ENCODE measurements at regions not wholly inside any gene's neighbourhood (a gene's known extent, or its start where the extent isn't known, plus 50 kb on each side); places are given as distances from the start of the nearest gene placed in this dataset.

DNA sequence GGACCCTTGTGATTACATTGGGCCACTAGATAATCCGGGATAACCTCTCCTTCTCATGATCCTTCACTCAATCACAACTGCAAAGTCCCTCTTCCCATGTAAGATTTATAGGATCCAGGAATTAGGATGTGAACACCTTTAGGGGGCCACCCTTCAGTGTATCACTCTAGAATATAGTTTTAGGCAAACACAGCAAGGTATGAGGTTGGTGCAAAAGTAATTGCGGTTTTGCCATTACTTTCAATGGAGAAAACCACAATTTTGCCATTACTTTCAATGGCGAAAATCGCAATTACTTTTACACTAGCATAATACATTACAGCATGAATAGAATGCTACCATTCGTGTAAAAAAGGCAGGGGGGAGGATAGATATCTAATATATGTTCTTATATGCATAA, 104.0 kb downstream of the BAMBI start:
- TF ChIP-seq, protein P1, sequence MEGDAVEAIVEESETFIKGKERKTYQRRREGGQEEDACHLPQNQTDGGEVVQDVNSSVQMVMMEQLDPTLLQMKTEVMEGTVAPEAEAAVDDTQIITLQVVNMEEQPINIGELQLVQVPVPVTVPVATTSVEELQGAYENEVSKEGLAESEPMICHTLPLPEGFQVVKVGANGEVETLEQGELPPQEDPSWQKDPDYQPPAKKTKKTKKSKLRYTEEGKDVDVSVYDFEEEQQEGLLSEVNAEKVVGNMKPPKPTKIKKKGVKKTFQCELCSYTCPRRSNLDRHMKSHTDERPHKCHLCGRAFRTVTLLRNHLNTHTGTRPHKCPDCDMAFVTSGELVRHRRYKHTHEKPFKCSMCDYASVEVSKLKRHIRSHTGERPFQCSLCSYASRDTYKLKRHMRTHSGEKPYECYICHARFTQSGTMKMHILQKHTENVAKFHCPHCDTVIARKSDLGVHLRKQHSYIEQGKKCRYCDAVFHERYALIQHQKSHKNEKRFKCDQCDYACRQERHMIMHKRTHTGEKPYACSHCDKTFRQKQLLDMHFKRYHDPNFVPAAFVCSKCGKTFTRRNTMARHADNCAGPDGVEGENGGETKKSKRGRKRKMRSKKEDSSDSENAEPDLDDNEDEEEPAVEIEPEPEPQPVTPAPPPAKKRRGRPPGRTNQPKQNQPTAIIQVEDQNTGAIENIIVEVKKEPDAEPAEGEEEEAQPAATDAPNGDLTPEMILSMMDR (conservative IDR thresholded peaks at IDR 0.05) = no peak
- TF ChIP-seq ZFX (IDR thresholded peaks at IDR 0.05) = no peak
